Heart left ventricle (tissue), 13 donors: ENCODE measurements at regions not wholly inside any gene's neighbourhood (a gene's known extent, or its start where the extent isn't known, plus 50 kb on each side); places are given as distances from the start of the nearest gene placed in this dataset.
"Not testable (repeated sequence)": the region's sequence is repeated elsewhere in the genome, so short reads cannot be mapped to it uniquely, and the experiment has no call there.

Source experiments
- CTCF ChIP-seq, 12 donors: fragments of 200-600 bp; sonication (generic) in 4 of 12; IDR thresholded peaks; one replicate each; pipeline versions ENCODE4 v1.5.0 to v1.8.0; 2018 to 2022; ENCODE audit warnings: antibody characterized with exemption in 12 of 12, mild to moderate bottlenecking in 5 of 12
- POLR2A ChIP-seq, 2 donors: fragments of 450-650 bp; IDR thresholded peaks; one replicate each; pipeline ENCODE4 v1.6.1; 2017; ENCODE audit warnings: antibody characterized with exemption in 2 of 2, mild to moderate bottlenecking in 2 of 2, moderate library complexity in 2 of 2
- donor health status: ischemic (EF 13 %, LVEDD 7.1; RV severe dilation, severe dysfunction).
- donor health status: DM: no; HTN: yes; CAD: no.
- donor health status: DM: no; HTN: no; CAD: no.
- donor health status: ischemic (EF 25% LVEDD 6.9; RV normal size, moderate dysfunction).
- donor health status: ischemic (EF 25% LVEDD 5.7; RV mildly dilated, moderate dysfunction).
- donor health status: ischemic (EF 35%, LVEDD 5.7; RV mildly dilated, moderate dysfunction).
- donor health status: nonischemic (EF 11% LVEDD 7.7; RV severe dilation, severe dysfunction).
- donor health status: DM: yes; HTN: yes; CAD: no.
- donor health status: PGD.
- donor health status: ischemic (EF 29% LVEDD 5.4; RV normal size, mild dysfunction).
- donor health status: nonischemic (EF 23%, LVEDD 6.1; RV moderate dilation, normal function).

DNA sequence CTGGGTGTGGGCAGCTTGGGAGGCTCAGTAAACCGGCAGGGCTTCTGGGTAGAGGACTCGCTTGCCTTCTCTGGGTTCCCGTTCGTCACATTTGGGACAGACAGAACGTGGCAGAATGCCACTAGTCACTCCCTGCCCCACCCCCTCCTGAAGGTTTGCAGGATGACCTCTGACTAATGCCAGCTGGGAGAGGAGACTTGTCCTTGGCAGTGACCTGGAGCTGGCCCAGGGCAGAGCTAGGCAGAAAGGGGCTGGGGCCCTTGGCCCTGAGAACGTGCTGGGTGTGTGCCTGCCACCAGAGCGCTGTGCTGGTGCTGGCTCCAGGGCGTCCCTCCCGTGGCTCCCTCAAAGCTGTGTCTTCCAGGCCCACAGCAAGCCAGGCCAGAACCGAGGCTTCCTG, 197.8 kb upstream of the TP53TG3 start:
- not testable (repeated sequence) for TF ChIP-seq POLR2A, CTCF (IDR thresholded peaks at IDR 0.05)
